Fibroblast of peridontal ligament (primary cell): ENCODE measurements at regions not wholly inside any gene's neighbourhood (a gene's known extent, or its start where the extent isn't known, plus 50 kb on each side); places are given as distances from the start of the nearest gene placed in this dataset.

Source experiments
- DNase-seq: peaks from one replicate; pipeline ENCODE4 v3.0.0-alpha.2; 2010; ENCODE audit errors: extremely low read depth

- DNase-seq, result no peak
These were observed 681.8 kb downstream of the PCDH18 start for GRCh38 chr4:136850446-136850845.

GRCh38 chr4:136847881-136848621, 684.2 kb downstream of the PCDH18 start:
- DNase-seq, result no peak

GRCh38 chr4:136841526-136841925, 690.8 kb downstream of the PCDH18 start:
- DNase-seq, result peak; percentile 9

- DNase-seq, result no peak
These were observed 693.7 kb downstream of the PCDH18 start for GRCh38 chr4:136838607-136839006.

GRCh38 chr4:136831553-136831952, 700.7 kb downstream of the PCDH18 start:
- DNase-seq, result no peak

- no peak for DNase-seq
These were observed 703.0 kb downstream of the PCDH18 start for GRCh38 chr4:136829280-136829679.

- no peak for DNase-seq
These were observed 709.3 kb downstream of the PCDH18 start for GRCh38 chr4:136823020-136823419.

GRCh38 chr4:136818811-136819330, 713.4 kb downstream of the PCDH18 start:
- peak; percentile 4 for DNase-seq

GRCh38 chr4:136812100-136812880, 720.0 kb downstream of the PCDH18 start:
- no peak for DNase-seq

GRCh38 chr4:136811496-136812077, 720.7 kb downstream of the PCDH18 start:
- DNase-seq, result no peak

GRCh38 chr4:136810626-136811025, 721.7 kb downstream of the PCDH18 start:
- no peak for DNase-seq

- DNase-seq, result no peak
These were observed 725.5 kb downstream of the PCDH18 start for GRCh38 chr4:136806844-136807243.

- no peak for DNase-seq
These were observed 726.7 kb downstream of the PCDH18 start for GRCh38 chr4:136805617-136806016.

GRCh38 chr4:136803433-136803832, 728.9 kb downstream of the PCDH18 start:
- no peak for DNase-seq

GRCh38 chr4:136800248-136800647, 732.0 kb downstream of the PCDH18 start:
- DNase-seq, result no peak

- no peak for DNase-seq
These were observed 735.3 kb downstream of the PCDH18 start for GRCh38 chr4:136796953-136797352.

- DNase-seq, result no peak
These were observed 738.4 kb downstream of the PCDH18 start for GRCh38 chr4:136793848-136794247.

GRCh38 chr4:136784326-136784725, 748.0 kb downstream of the PCDH18 start:
- DNase-seq, result peak; percentile 49

GRCh38 chr4:136769717-136770116, 762.6 kb downstream of the PCDH18 start:
- DNase-seq, result no peak

- DNase-seq, result peak; percentile 11
These were observed 763.4 kb downstream of the PCDH18 start for GRCh38 chr4:136768925-136769275.

- no peak for DNase-seq
These were observed 763.9 kb downstream of the PCDH18 start for GRCh38 chr4:136768213-136768924.

GRCh38 chr4:136763919-136764318, 768.4 kb downstream of the PCDH18 start:
- peak; percentile 40 for DNase-seq
